Lower leg skin (tissue), 4 donors: ENCODE measurements at regions not wholly inside any gene's neighbourhood (a gene's known extent, or its start where the extent isn't known, plus 50 kb on each side); places are given as distances from the start of the nearest gene placed in this dataset.
"Not testable (repeated sequence)": the region's sequence is repeated elsewhere in the genome, so short reads cannot be mapped to it uniquely, and the experiment has no call there.

Experiments used
- DNase-seq, 2 donors: peaks; one replicate each; pipeline ENCODE4 v3.0.0-alpha.2; 2019; ENCODE audit warnings: low spot score in 2 of 2
- H3K4me3 ChIP-seq: fragments of 200-600 bp; sonication (generic); 2 replicates; pipeline ENCODE4 v1.5.1; 2017; ENCODE audit warnings: mild to moderate bottlenecking, low read depth; ENCODE audit not compliant: poor library complexity, severe bottlenecking
- POLR2A ChIP-seq, 2 donors: fragments of 450-650 bp; IDR thresholded peaks; one replicate each; pipeline ENCODE4 v1.6.1; 2016 to 2017; ENCODE audit warnings: antibody characterized with exemption in 2 of 2, mild to moderate bottlenecking in 1 of 2, moderate library complexity in 1 of 2
- WGBS, 2 donors: methylation state at CpG; one replicate each; pipeline ENCODE4 v1.1.5; 2018; 5-methylcytosine and 5-hydroxymethylcytosine counted together
- intact Hi-C: fragments of 100-400 bp; cut with DNase I; formaldehyde crosslinking; loops from one replicate; pipeline ENCODE4 v1.15.0; 2023; ENCODE audit warnings: low total_unique reads
- TF ChIP-seq, protein P1 (sequence below), 3 donors: fragments of 450-650 bp; IDR thresholded peaks; one replicate each; pipeline ENCODE4 v1.5.1; 2016; ENCODE audit warnings: antibody characterized with exemption in 3 of 3, mild to moderate bottlenecking in 3 of 3, moderate library complexity in 2 of 3

DNA sequence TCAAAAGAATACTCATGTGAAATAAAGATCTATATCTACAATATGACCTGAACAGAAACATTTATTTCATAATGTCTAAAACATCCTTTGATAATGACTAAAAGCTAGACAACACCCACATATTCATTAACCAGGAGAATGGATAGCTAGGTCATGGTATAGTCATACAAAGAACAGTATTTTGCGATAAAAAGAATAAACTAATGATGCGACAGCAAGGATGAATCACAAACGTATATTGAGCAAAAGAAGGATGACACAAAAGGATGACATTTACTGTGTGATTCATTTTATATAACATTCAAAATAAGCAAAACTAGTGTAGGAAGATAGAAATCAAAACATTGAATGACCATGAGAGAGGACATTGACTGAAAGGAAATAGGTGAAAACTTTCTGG, 1233.1 kb downstream of the OTOL1 start:
- TF ChIP-seq POLR2A (IDR thresholded peaks at IDR 0.05), result no peak
- TF ChIP-seq, protein P1, sequence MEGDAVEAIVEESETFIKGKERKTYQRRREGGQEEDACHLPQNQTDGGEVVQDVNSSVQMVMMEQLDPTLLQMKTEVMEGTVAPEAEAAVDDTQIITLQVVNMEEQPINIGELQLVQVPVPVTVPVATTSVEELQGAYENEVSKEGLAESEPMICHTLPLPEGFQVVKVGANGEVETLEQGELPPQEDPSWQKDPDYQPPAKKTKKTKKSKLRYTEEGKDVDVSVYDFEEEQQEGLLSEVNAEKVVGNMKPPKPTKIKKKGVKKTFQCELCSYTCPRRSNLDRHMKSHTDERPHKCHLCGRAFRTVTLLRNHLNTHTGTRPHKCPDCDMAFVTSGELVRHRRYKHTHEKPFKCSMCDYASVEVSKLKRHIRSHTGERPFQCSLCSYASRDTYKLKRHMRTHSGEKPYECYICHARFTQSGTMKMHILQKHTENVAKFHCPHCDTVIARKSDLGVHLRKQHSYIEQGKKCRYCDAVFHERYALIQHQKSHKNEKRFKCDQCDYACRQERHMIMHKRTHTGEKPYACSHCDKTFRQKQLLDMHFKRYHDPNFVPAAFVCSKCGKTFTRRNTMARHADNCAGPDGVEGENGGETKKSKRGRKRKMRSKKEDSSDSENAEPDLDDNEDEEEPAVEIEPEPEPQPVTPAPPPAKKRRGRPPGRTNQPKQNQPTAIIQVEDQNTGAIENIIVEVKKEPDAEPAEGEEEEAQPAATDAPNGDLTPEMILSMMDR (IDR thresholded peaks at IDR 0.05), result no peak
- no peak for DNase-seq
- no peak overlapping the region for H3K4me3 ChIP-seq
- WGBS, 2 donors, result 89 to 92% methylated on average over 3 of the region's 3 CpGs
- intact Hi-C loops, result no loop called here

DNA sequence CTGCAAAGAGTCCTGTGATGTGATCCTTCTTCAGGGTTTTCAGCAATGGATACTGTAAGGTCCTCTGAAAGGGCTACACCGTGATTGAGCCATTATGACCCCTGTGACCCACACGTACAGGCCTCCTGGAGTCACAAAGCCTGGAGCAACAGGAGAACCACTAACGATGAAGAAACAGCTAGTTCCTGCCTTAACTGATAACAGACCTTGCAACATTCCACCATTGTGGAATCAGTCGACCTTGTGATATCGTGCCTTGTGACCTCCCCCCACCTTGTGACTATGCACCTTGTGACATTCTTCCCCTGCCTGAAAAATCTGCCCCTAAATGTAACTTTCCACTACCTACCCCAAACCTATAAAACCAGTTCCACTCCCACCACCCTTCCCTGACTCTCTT, 1235.4 kb downstream of the OTOL1 start:
- WGBS, 2 donors, result 78 to 93% methylated on average over 5 of the region's 5 CpGs
- H3K4me3 ChIP-seq, DNase-seq, intact Hi-C loops: not testable (repeated sequence)

DNA sequence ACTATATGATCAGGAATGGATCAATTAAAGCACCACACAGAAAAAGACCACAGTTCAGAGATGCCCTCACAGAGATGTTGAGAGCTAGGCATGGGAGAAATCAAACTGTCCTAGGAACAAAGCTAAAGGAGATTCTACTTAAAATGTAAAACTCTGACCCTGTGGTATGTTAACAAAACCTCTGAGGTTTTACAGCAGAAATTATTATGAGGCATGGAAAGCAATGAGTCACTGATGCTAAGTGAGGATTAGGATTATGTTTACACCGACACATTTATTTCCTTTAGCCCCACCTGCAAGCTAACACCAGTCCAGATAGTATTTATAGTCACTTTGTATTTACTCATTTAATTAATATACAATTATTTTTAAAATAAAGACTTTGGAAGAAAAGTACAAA, 1242.2 kb downstream of the OTOL1 start:
- WGBS, 2 donors, result 60 to 70% methylated on average over 1 of the region's 1 CpG
- no peak for DNase-seq
- H3K4me3 ChIP-seq, result no peak overlapping the region
- intact Hi-C loops, result no loop called here
- TF ChIP-seq, protein P1 (IDR thresholded peaks at IDR 0.05), result no peak
- no peak for TF ChIP-seq POLR2A (IDR thresholded peaks at IDR 0.05)

DNA sequence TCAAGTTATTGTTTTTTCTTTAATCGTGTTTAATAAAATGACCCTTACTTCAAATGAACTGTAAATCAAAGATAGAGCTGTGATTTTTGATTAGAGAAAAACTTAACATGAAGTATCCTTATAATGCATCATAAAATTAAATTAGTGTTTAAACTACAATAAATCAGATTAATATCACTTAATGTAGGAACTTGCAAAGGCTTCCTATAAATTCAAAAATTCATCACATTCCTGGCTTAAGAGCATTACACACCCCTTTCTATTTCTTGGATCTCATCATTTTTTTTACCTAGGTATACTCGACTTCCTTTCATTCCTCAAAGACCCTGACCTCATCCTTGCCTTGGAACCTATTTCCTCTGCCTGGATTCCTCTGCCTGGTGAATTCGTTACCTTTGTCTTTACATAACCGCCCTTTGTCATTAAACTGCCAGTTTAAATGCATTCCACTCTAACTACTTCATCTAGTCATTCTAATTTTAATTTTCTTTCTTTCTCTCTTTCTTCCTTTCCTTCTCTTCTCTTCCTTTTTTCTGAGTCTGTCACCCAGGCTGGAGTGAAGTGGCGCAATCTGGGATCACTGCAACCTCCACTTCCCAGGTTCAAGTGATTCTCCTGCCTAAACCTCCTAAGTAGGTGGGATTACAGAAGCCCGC, 1244.5 kb downstream of the OTOL1 start:
- TF ChIP-seq, protein P1 (IDR thresholded peaks at IDR 0.05), result no peak
- TF ChIP-seq POLR2A (IDR thresholded peaks at IDR 0.05), result no peak
- no peak overlapping the region for H3K4me3 ChIP-seq
- intact Hi-C loops, result no loop called here
- DNase-seq, result no peak
- WGBS, 2 donors, result 72 to 78% methylated on average over 6 of the region's 6 CpGs

DNA sequence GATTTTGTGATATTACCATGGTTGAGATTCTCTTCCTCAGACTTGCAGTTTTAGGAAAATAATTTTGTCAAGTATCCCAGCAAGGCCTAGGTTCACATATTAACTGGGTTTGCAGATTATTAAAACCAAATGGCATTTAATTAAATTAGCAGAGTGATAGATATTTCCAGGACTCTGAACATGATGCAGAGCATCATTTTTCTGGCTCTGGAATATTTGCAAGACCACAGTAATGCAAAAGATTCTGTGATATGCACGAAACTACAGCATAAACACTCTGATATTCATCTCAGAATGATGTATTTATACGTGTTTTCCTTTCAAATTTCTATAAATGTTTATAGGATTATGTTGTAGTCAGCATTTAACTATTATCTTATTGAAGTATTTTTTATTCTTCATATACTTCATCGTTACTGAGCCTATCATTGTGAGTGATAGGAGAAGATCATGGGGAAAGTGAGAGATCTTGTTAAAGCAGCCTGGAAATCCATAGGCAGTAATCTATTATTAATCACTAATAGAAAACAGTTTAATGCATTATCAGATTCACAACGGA, 1245.6 kb downstream of the OTOL1 start:
- TF ChIP-seq, protein P1 (IDR thresholded peaks at IDR 0.05), result no peak
- no peak for TF ChIP-seq POLR2A (IDR thresholded peaks at IDR 0.05)
- DNase-seq, result no peak
- intact Hi-C loops, result no loop called here
- no peak overlapping the region for H3K4me3 ChIP-seq
- WGBS, 2 donors, result 66% methylated on average over 4 of the region's 4 CpGs

DNA sequence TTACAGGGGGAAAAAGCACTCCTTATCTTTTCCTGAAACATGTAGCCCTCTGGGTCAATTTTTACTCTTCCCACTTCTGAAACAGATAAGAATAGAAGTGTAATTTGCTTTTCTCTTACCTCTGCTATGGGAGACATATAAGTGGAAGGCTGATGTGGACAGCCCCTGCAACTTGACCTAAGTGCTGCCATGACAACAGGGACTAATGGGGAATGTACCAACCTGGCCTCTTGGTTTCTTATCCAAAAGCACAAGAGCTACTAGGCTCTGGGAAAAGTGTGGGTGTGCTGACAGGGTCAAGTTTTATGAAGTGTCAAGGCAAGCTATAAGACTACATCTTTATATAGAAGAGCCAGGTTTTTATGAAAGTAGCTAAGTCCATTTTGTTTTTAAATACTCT, 1246.5 kb downstream of the OTOL1 start:
- H3K4me3 ChIP-seq, result no peak overlapping the region
- no peak for DNase-seq
- intact Hi-C loops, result no loop called here
- no peak for TF ChIP-seq POLR2A (IDR thresholded peaks at IDR 0.05)
- TF ChIP-seq, protein P1 (IDR thresholded peaks at IDR 0.05), result no peak
